ENCODE measurements at regions not wholly inside any gene's neighbourhood (a gene's known extent, or its start where the extent isn't known, plus 50 kb on each side); places are given as distances from the start of the nearest gene placed in this dataset.

- ATAC-seq (peak; percentile 63), DNase-seq (peak in 1 of 3 donors; percentile 41)
- TF ChIP-seq CTCF (IDR thresholded peaks at IDR 0.05) = no peak
- intact Hi-C loops (cut with DNase I, micrococcal nuclease) = no loop called here
- Histone ChIP-seq H3K36me3 (ENCODE audit: low read depth) (no peaks in the 10 kb centered on the region), H3K4me3 (no peak overlapping the region), H3K4me1 (ENCODE audit: low read depth) (no peaks in the 10 kb centered on the region), H3K9me3 (no peaks in the 10 kb centered on the region)
These were observed 215.6 kb upstream of the GYPA start for GRCh38 chr4:144355811-144356757.

GRCh38 chr4:144356941-144357381 is 216.4 kb upstream of the GYPA start:
- DNase-seq (no peak), ATAC-seq (no peak)
- intact Hi-C loops (cut with DNase I, micrococcal nuclease) = no loop called here
- no peaks in the 10 kb centered on the region for H3K36me3 ChIP-seq (ENCODE audit: low read depth)
- TF ChIP-seq CTCF (IDR thresholded peaks at IDR 0.05) = no peak
- H3K4me1 ChIP-seq (ENCODE audit: low read depth) = no peaks in the 10 kb centered on the region
- no peak overlapping the region for H3K4me3 ChIP-seq
- H3K9me3 ChIP-seq = no peaks in the 10 kb centered on the region

GRCh38 chr4:144357975-144358374 is 217.5 kb upstream of the GYPA start:
- no peak overlapping the region for H3K4me3 ChIP-seq
- intact Hi-C loops (cut with DNase I, micrococcal nuclease) = no loop called here

GRCh38 chr4:144360146-144360793 is 219.8 kb upstream of the GYPA start:
- Histone ChIP-seq H3K4me3 (no peak overlapping the region), H3K4me1 (ENCODE audit: low read depth) (no peaks in the 10 kb centered on the region), H3K9me3 (no peaks in the 10 kb centered on the region), H3K36me3 (ENCODE audit: low read depth) (no peaks in the 10 kb centered on the region)
- no peak for DNase-seq
- TF ChIP-seq CTCF (IDR thresholded peaks at IDR 0.05) = no peak
- intact Hi-C loops (cut with DNase I, micrococcal nuclease) = no loop called here
- ATAC-seq = no peak

More at GRCh38 chr4:144357975-144358374, 217.5 kb upstream of the GYPA start:
- H3K36me3 ChIP-seq (ENCODE audit: low read depth) = no peaks in the 10 kb centered on the region
- no peak for ATAC-seq
- no peak for DNase-seq
- TF ChIP-seq CTCF (IDR thresholded peaks at IDR 0.05) = no peak
- no peaks in the 10 kb centered on the region for H3K9me3 ChIP-seq
- H3K4me1 ChIP-seq (ENCODE audit: low read depth) = no peaks in the 10 kb centered on the region

GRCh38 chr4:144362366-144362765 is 221.8 kb upstream of the GYPA start:
- Histone ChIP-seq H3K4me1 (ENCODE audit: low read depth) (no peaks in the 10 kb centered on the region), H3K4me3 (no peak overlapping the region), H3K36me3 (ENCODE audit: low read depth) (no peaks in the 10 kb centered on the region), H3K9me3 (no peaks in the 10 kb centered on the region)
- intact Hi-C loops (cut with DNase I, micrococcal nuclease) = no loop called here
- ATAC-seq = no peak
- no peak for DNase-seq
- TF ChIP-seq CTCF (IDR thresholded peaks at IDR 0.05) = no peak
